GM18870 (cell line): ENCODE measurements at regions not wholly inside any gene's neighbourhood (a gene's known extent, or its start where the extent isn't known, plus 50 kb on each side); places are given as distances from the start of the nearest gene placed in this dataset.

ENCODE experiments used
- ATAC-seq: cut with Tn5 transposase; IDR thresholded peaks from one replicate; pipeline ENCODE4 v1.9.1; 2021; ENCODE audit warnings: moderate library complexity; ENCODE audit not compliant: unreplicated experiment

DNA sequence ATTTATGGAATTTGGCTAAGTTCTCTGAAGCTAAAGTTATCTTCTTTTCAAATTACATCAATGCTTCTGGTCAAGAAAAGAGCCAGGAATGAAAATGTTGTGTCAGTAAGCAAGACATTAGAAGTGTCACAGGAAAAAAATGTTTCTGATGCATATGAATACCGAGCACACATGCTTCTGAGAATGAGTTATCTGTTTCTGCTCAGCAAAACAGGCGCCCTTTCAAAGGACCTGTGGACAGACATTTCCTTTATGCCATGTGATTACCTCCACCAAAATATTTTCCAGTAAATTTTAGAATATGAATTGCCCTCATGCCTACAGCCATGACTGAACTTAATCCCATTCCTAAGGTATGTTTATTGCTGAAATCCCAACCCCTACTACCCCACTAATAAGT lies 55.4 kb upstream of the RNF180 start:
- no peak for ATAC-seq

GRCh38 chr5:64108674-64109073 lies 57.0 kb upstream of the RNF180 start:
- no peak for ATAC-seq

GRCh38 chr5:64100203-64100602 lies 65.4 kb upstream of the RNF180 start:
- no peak for ATAC-seq

- ATAC-seq = no peak
Measured at GRCh38 chr5:64096771-64097170, 68.9 kb upstream of the RNF180 start.

DNA sequence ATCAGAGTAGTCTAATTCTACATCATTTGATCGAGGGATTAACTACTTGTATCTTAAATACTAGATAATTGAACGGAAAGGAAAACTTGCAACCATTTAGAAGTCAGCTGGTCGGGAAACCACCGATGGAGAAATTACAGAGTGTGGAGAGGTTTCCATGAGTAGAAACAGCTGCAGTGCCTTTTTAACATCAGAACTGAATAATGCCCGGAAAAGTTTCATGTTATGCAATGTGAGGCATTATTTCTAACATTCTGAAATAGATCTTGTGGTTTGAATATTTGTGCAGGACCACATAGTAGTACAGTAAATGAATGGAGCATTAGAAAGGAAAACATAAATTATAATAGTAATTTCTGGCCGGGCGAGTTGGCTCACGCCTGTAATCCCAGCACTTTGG lies 88.1 kb upstream of the RNF180 start:
- no peak for ATAC-seq

- ATAC-seq = peak; percentile 76
Measured at GRCh38 chr5:64074533-64074932, 91.1 kb upstream of the RNF180 start.

DNA sequence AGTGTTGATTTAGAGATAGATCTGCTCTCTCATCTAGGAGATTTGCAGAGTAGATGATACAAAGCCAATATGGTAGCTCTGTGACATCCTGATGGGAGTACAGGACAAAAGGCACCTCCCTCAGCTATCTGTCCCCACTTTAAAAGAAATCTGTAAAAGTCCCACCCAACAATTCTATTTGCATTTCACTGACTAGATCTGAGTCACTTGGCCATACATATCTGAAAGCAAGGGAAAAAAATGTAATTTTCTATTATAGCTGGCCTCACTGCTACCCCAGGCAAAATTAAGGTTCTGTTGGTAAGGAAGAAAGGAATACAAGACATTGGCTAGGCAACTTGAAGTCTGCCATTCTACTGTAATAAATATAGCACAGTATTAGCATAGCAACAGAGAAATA lies 96.2 kb upstream of the RNF180 start:
- ATAC-seq = no peak

DNA sequence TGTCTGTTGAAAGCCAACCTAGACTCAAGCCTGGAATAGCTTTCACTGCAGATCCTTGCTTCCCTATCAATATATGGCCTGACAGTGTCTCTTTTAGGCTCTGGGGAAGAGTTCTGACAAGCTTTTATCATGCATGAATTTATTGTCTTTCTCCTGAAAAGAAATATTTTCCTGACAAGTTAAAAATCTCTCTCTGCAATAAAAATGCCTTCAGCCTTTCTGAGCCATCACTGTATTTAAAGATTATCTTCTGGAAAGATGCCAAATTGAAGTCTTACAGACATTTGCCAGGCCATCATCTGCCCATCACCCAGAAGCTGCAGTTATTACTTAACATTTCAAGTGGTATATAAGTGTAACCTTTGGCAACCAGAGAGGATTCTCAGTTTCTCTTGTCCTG lies 88.1 kb upstream of the HTR1A start:
- no peak for ATAC-seq

DNA sequence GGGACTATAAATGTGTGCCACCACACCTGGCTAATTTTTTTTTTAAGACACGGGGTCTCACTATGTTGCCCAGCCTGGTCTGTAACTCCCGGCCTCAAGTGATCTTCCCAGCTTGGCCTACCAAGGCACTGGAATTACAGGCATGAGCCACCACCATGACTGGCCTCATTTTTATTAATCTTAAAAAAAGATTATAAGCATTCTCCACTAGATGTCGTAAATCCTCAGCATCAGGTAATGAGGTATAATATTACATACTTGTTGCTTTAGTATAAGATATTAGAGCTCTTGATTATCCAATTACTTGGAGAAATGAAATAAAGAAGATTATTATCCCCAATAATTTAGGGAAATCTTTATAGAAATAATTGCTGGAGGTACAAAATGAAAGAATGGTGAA lies 78.2 kb upstream of the HTR1A start:
- no peak for ATAC-seq

DNA sequence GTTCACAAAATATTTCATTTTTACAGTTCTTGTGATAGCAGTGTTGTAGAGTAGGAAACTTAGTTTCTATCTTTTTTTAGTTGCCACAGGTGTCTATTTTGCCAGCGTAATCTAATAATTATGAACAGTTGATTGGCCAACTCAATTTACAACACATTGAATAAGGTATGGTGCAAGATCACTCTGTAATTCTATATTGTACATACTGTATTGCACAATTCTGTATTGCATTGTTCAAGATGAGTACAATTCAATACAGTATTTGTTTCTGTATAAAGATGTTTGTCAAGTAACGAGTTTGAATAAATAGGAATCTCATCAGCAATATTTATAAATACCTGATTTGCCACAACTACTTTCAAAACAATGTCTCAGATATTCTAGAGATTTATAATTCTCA lies 64.2 kb upstream of the HTR1A start:
- no peak for ATAC-seq

DNA sequence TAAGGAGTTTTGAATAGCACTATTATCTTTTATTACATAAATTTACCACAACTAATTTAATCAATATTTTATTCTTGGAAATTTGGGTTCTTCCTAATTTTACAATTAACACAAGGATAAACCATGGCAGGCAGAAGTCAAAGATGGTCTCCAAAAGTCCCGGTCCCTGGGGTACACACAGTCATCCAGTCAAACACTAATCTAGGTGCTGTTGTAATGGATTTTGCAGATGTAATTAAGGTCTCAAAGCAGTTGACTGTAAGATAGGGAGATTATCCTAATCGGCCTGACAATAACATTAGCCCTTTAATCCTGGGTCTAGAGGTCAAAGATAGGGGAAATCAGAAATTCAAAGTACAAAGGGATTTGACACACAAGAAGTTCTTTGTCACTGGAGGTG lies 57.5 kb upstream of the HTR1A start:
- no peak for ATAC-seq

- no peak for ATAC-seq
Measured at GRCh38 chr5:64018966-64019365, 56.7 kb upstream of the HTR1A start.

DNA sequence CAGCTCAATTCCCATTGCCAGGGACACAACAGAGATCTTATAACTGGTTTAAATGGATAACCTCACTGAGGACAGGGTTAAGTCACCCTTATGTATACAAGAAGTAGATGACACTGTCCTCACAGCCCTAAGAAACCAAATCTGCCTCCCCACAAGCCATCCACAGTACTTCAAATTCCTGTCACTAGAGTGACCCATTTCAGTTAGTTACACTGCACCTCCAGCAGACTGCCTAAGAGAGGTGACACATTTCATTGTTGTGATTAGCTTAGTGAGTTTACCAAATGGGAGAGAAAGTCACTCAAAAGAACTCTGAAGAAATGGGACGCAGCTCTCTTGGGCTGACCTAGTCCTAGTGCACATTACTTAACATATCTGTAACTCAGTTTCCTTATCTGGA lies 53.6 kb upstream of the HTR1A start:
- no peak for ATAC-seq
